ENCODE measurements at regions not wholly inside any gene's neighbourhood (a gene's known extent, or its start where the extent isn't known, plus 50 kb on each side); places are given as distances from the start of the nearest gene placed in this dataset.

DNA sequence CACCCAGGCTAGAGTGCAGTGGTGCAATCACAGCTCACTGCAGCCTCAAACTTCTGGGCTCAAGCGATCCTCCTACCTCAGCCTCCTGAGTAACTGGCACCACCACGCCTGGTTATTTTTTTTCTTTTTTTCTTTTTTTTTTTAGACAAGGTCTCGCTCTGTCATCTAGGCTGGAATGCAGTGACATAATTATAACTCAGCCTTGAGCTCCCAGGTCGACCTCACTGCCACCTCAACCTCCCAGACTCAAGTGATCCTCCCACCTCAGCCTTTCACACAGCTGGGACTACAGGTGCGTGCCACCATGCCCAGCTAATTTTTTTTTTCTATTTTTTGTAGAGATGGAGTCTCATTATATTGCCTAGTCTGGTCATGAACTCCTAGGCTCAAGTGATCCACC lies 66.9 kb upstream of the ECE1 start:
- H3K4me3 Mint-ChIP-seq (ENCODE audit: unreplicated experiment), result no peak overlapping the region
- Histone ChIP-seq H3K4me3 (ENCODE audit: low read depth, low read length) (no peak overlapping the region), H3K9me3 (no peaks in the 10 kb centered on the region), H3K27me3 (replicated peaks; ENCODE audit: control insufficient read depth, insufficient read depth, low read length) (no peaks in the 10 kb centered on the region), H3K36me3 (ENCODE audit: control insufficient read depth, insufficient read depth, low read length) (no peaks in the 10 kb centered on the region), H3K4me1 (no peaks in the 10 kb centered on the region)
- intact Hi-C loops (cut with micrococcal nuclease; ENCODE audit: unreplicated experiment), result no loop called here
- no peaks in the 10 kb centered on the region for H3K4me1 Mint-ChIP-seq (ENCODE audit: low read depth, unreplicated experiment)
- H3K27ac Mint-ChIP-seq (ENCODE audit: unreplicated experiment), result no peak overlapping the region
- no peaks in the 10 kb centered on the region for H3K9me3 Mint-ChIP-seq (ENCODE audit: unreplicated experiment)
- no TSS peak for BruUV-seq (replicated peaks)
- no peaks in the 10 kb centered on the region for H3K36me3 Mint-ChIP-seq (ENCODE audit: insufficient read depth, unreplicated experiment)
- ChIA-PET CTCF (interaction anchor here (0.7 kb wide), 1 partner anchor 102 kb away, joined by 5 read pairs; no protein-coding TSS in a partner anchor), POLR2A (no interaction called here)
- DNase-seq, result no peak
- TF ChIP-seq, protein P1, sequence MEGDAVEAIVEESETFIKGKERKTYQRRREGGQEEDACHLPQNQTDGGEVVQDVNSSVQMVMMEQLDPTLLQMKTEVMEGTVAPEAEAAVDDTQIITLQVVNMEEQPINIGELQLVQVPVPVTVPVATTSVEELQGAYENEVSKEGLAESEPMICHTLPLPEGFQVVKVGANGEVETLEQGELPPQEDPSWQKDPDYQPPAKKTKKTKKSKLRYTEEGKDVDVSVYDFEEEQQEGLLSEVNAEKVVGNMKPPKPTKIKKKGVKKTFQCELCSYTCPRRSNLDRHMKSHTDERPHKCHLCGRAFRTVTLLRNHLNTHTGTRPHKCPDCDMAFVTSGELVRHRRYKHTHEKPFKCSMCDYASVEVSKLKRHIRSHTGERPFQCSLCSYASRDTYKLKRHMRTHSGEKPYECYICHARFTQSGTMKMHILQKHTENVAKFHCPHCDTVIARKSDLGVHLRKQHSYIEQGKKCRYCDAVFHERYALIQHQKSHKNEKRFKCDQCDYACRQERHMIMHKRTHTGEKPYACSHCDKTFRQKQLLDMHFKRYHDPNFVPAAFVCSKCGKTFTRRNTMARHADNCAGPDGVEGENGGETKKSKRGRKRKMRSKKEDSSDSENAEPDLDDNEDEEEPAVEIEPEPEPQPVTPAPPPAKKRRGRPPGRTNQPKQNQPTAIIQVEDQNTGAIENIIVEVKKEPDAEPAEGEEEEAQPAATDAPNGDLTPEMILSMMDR (IDR thresholded peaks at IDR 0.05; ENCODE audit: insufficient read depth in 1 of 2, low read depth in 1 of 2, low read length in 1 of 2, severe bottlenecking in 1 of 2, unreplicated experiment in 1 of 2), result no peak
- H3K27me3 Mint-ChIP-seq (ENCODE audit: insufficient read depth, unreplicated experiment), result no peaks in the 10 kb centered on the region

DNA sequence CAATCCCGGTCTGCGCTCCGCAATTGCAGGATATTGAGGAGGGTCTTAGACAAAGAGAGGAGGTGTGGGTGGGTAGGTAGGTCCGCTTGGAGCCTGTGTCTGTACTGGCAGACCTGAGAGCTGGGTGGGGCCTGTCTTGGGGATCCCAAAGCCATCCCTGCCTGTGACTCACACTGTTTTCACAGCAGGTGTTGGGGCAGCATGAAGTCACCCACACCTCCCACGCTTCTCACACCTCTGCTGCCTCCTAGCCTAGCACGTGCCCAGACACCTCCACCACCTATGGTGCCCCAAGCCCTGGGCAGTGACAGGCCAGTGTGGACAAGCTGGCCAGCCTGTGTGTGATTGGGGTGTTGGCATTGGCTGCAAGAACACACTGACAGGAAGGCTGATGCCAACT lies 65.7 kb upstream of the ECE1 start:
- no peaks in the 10 kb centered on the region for H3K36me3 Mint-ChIP-seq (ENCODE audit: insufficient read depth, unreplicated experiment)
- H3K4me3 Mint-ChIP-seq (ENCODE audit: unreplicated experiment), result no peak overlapping the region
- no TSS peak for BruUV-seq (replicated peaks)
- no peak overlapping the region for H3K4me3 ChIP-seq (ENCODE audit: low read depth, low read length)
- H3K27me3 Mint-ChIP-seq (ENCODE audit: insufficient read depth, unreplicated experiment), result no peaks in the 10 kb centered on the region
- H3K27me3 ChIP-seq (replicated peaks; ENCODE audit: control insufficient read depth, insufficient read depth, low read length), result no peaks in the 10 kb centered on the region
- H3K4me1 Mint-ChIP-seq (ENCODE audit: low read depth, unreplicated experiment), result no peaks in the 10 kb centered on the region
- no peak for DNase-seq
- no peaks in the 10 kb centered on the region for H3K9me3 Mint-ChIP-seq (ENCODE audit: unreplicated experiment)
- H3K4me1 ChIP-seq, result no peaks in the 10 kb centered on the region
- ChIA-PET POLR2A (no interaction called here), CTCF (no interaction called here)
- intact Hi-C loops (cut with micrococcal nuclease; ENCODE audit: unreplicated experiment), result no loop called here
- no peaks in the 10 kb centered on the region for H3K36me3 ChIP-seq (ENCODE audit: control insufficient read depth, insufficient read depth, low read length)
- no peaks in the 10 kb centered on the region for H3K9me3 ChIP-seq
- H3K27ac Mint-ChIP-seq (ENCODE audit: unreplicated experiment), result no peak overlapping the region
- TF ChIP-seq, protein P1 (IDR thresholded peaks at IDR 0.05; ENCODE audit: insufficient read depth in 1 of 2, low read depth in 1 of 2, low read length in 1 of 2, severe bottlenecking in 1 of 2, unreplicated experiment in 1 of 2), result no peak

DNA sequence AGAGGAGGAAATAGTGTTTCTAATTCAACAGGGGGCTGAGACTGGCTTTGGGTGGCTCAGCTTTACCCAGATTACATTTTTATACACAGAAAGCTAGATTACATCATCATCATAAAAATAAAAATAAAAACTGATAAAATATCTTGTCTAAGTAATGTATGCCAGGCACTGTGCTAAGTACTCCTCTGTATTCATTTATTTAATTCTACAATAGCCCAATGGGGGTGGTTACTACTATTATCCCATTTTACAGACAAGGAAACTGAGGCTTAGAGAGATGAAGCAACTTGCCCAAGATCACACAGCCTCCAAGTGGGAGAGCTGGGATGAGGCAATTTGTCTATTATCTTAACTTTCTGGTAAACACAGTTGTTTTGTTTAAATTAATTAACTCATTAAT lies 62.3 kb upstream of the ECE1 start:
- CTCF ChIA-PET, result no interaction called here
- no peaks in the 10 kb centered on the region for H3K4me1 Mint-ChIP-seq (ENCODE audit: low read depth, unreplicated experiment)
- BruUV-seq (replicated peaks), result no TSS peak

More for the DNA sequence above, 62.3 kb upstream of the ECE1 start:
- Mint-ChIP-seq H3K4me3 (ENCODE audit: unreplicated experiment) (no peak overlapping the region), H3K9me3 (ENCODE audit: unreplicated experiment) (no peaks in the 10 kb centered on the region), H3K36me3 (ENCODE audit: insufficient read depth, unreplicated experiment) (no peaks in the 10 kb centered on the region), H3K27me3 (ENCODE audit: insufficient read depth, unreplicated experiment) (no peaks in the 10 kb centered on the region), H3K27ac (ENCODE audit: unreplicated experiment) (no peak overlapping the region)
- Histone ChIP-seq H3K36me3 (ENCODE audit: control insufficient read depth, insufficient read depth, low read length) (no peaks in the 10 kb centered on the region), H3K4me3 (ENCODE audit: low read depth, low read length) (no peak overlapping the region), H3K9me3 (no peaks in the 10 kb centered on the region), H3K27me3 (replicated peaks; ENCODE audit: control insufficient read depth, insufficient read depth, low read length) (no peaks in the 10 kb centered on the region), H3K4me1 (no peaks in the 10 kb centered on the region)
- TF ChIP-seq, protein P1 (IDR thresholded peaks at IDR 0.05; ENCODE audit: insufficient read depth in 1 of 2, low read depth in 1 of 2, low read length in 1 of 2, severe bottlenecking in 1 of 2, unreplicated experiment in 1 of 2), result no peak
- POLR2A ChIA-PET, result no interaction called here
- intact Hi-C loops (cut with micrococcal nuclease; ENCODE audit: unreplicated experiment), result no loop called here
- no peak for DNase-seq
